ENCODE measurements at regions not wholly inside any gene's neighbourhood (a gene's known extent, or its start where the extent isn't known, plus 50 kb on each side); places are given as distances from the start of the nearest gene placed in this dataset.
A peak's percentile ranks its signal among the peaks of the same experiment; 100 is the strongest.

DNA sequence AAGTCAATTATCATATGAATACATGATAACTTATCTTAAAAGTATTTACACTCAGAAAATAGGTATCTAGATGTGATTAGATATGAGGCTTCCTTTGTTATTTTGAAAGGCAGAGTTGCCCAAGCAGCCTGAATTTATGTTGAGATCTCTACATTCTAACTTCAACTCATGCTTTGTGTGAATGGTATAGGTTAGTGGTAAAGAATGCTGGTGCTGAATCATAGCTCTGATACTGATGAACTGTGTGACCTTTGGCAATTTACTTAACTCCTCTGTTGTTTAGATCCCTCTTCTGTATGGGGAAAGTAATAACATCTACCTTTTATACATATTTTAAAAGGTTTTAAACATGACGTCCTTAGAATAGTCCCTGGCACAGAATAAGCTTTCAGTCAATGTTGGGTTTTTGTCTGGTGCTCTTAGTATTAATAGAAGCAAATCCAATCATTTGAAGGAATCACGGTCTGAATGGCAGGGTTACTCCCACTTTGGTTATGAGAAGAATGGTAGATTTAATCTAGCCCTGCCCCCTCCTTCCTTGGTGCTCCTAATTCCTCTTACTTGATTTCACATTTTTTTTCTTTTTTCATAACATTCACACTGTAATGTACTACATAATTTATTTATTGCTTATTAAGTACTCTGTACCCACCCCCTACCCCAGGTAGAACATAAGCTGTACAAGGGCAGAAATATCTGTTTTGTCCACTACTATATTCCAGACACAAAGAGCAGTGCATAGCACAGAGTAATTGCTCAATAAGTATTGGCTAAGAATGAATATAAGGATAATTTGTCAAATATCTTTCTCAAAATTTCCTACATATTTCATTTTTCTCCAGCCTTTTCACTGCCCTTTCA is 203.3 kb upstream of the KRR1 start:
- DNase-seq, result no peak
- H3K4me2 ChIP-seq, result no peak overlapping the region
- no peak overlapping the region for H3K4me3 ChIP-seq (ENCODE audit: low read depth in 2 of 2, low read length in 1 of 2)
- no peaks in the 10 kb centered on the region for H3K27me3 ChIP-seq (ENCODE audit: insufficient read depth)
- no peak overlapping the region for H3K27ac ChIP-seq (ENCODE audit: low read depth in 2 of 2, low read length in 1 of 2)
- H3K9me2 ChIP-seq, result no peaks in the 10 kb centered on the region
- H4K20me1 ChIP-seq (ENCODE audit: insufficient read depth), result no peaks in the 10 kb centered on the region
- no peak overlapping the region for H3K9ac ChIP-seq
- no peaks in the 10 kb centered on the region for H3K36me3 ChIP-seq (replicated peaks in 1 of 2; ENCODE audit: control insufficient read depth in 1 of 2, insufficient read depth in 2 of 2, low read length in 1 of 2)
- no peaks in the 10 kb centered on the region for H3K9me3 ChIP-seq
- ChIA-PET POLR2A (no interaction called here), CTCF (no interaction called here)
- H2AFZ ChIP-seq (ENCODE audit: low read depth), result no peak overlapping the region
- H3F3A ChIP-seq (replicated peaks; ENCODE audit: insufficient read depth), result peaks cover 5% of the 10 kb centered on the region
- H3K79me2 ChIP-seq (ENCODE audit: insufficient read depth), result no peaks in the 10 kb centered on the region
- H3K4me1 ChIP-seq (ENCODE audit: control insufficient read depth in 1 of 2, insufficient read depth in 2 of 2, low read depth in 1 of 2, low read length in 1 of 2), result peaks cover 3 to 17% of the 10 kb centered on the region in 2 experiments
- WGBS (ENCODE audit: low lambda C conversion rate), result 54% methylated on average over 2 of the region's 2 CpGs
- TF ChIP-seq EZH2phosphoT487 (IDR thresholded peaks at IDR 0.05; ENCODE audit: borderline replicate concordance, low read depth) (no peak), RXRA (IDR thresholded peaks at IDR 0.05; ENCODE audit: borderline replicate concordance, low read depth) (0 out of 2 replicates have a peak, but pooled peaks have one; percentile 43)

DNA sequence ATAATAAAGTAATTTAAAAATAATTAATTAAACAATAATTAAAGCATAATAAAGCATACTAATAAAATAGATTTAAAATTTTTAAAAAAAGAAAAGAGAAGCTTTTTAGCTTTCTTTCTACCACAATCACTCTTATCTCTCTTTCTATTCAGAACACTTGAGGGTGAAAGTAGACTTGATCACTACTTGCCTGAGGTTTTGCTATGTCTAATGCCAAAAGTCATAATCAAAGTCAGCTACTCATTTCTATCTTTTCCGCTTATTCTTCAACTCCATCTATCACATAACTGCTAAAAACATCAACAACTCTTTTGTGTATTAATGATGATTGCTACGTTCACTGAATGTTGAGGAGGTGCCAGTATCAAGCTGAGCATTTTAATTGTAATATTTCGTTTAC is 202.0 kb upstream of the KRR1 start:
- Histone ChIP-seq H3K9ac (no peak overlapping the region), H3F3A (replicated peaks; ENCODE audit: insufficient read depth) (peaks cover 5% of the 10 kb centered on the region), H3K4me2 (no peak overlapping the region), H3K36me3 (replicated peaks in 1 of 2; ENCODE audit: control insufficient read depth in 1 of 2, insufficient read depth in 2 of 2, low read length in 1 of 2) (no peaks in the 10 kb centered on the region), H3K9me3 (no peaks in the 10 kb centered on the region), H3K27ac (ENCODE audit: low read depth in 2 of 2, low read length in 1 of 2) (no peak overlapping the region), H2AFZ (ENCODE audit: low read depth) (no peak overlapping the region), H4K20me1 (ENCODE audit: insufficient read depth) (no peaks in the 10 kb centered on the region), H3K9me2 (no peaks in the 10 kb centered on the region), H3K4me1 (ENCODE audit: control insufficient read depth in 1 of 2, insufficient read depth in 2 of 2, low read depth in 1 of 2, low read length in 1 of 2) (peaks cover 6 to 22% of the 10 kb centered on the region in 2 experiments), H3K27me3 (ENCODE audit: insufficient read depth) (no peaks in the 10 kb centered on the region), H3K79me2 (ENCODE audit: insufficient read depth) (no peaks in the 10 kb centered on the region), H3K4me3 (ENCODE audit: low read depth in 2 of 2, low read length in 1 of 2) (no peak overlapping the region)
- CTCF ChIA-PET, result interaction anchor here (0.7 to 1.0 kb wide), 2 partner anchors 20 to 48 kb away, joined by 3 to 4 read pairs; no protein-coding TSS in a partner anchor
- no peak for TF ChIP-seq FOSL2 (IDR thresholded peaks at IDR 0.05; ENCODE audit: borderline replicate concordance, low read depth)
- TF ChIP-seq EZH2phosphoT487 (IDR thresholded peaks at IDR 0.05; ENCODE audit: borderline replicate concordance, low read depth), result no peak
- TF ChIP-seq POLR2AphosphoS5 (IDR thresholded peaks at IDR 0.05; ENCODE audit: low read depth, low read length), result no peak
- TF ChIP-seq CHD2 (IDR thresholded peaks at IDR 0.05; ENCODE audit: low read length, partially characterized antibody), result no peak
- TF ChIP-seq EP300 (IDR thresholded peaks at IDR 0.05; ENCODE audit: borderline replicate concordance in 1 of 2, low read depth in 1 of 2, low read length in 1 of 2), result no peak
- TF ChIP-seq NFIC (IDR thresholded peaks at IDR 0.05; ENCODE audit: borderline replicate concordance), result no peak
- no peak for TF ChIP-seq ELF1 (IDR thresholded peaks at IDR 0.05)
- no peak for TF ChIP-seq NRF1 (IDR thresholded peaks at IDR 0.05; ENCODE audit: low read depth, low read length)
- TF ChIP-seq GABPA (IDR thresholded peaks at IDR 0.05; ENCODE audit: low read depth), result no peak
- TF ChIP-seq MXI1 (IDR thresholded peaks at IDR 0.05; ENCODE audit: low read depth, low read length), result no peak
- no peak for TF ChIP-seq YY1 (IDR thresholded peaks at IDR 0.05; ENCODE audit: low read depth)
- no peak for TF ChIP-seq RFX5 (IDR thresholded peaks at IDR 0.05; ENCODE audit: low read length)
- no peak for TF ChIP-seq FOXM1 (IDR thresholded peaks at IDR 0.05; ENCODE audit: low read depth)
- TF ChIP-seq TCF12 (IDR thresholded peaks at IDR 0.05), result no peak
- no peak for TF ChIP-seq SMC3 (IDR thresholded peaks at IDR 0.05; ENCODE audit: low read depth, low read length)
- TF ChIP-seq RXRA (IDR thresholded peaks at IDR 0.05; ENCODE audit: borderline replicate concordance, low read depth), result no peak
- TF ChIP-seq, protein P1, sequence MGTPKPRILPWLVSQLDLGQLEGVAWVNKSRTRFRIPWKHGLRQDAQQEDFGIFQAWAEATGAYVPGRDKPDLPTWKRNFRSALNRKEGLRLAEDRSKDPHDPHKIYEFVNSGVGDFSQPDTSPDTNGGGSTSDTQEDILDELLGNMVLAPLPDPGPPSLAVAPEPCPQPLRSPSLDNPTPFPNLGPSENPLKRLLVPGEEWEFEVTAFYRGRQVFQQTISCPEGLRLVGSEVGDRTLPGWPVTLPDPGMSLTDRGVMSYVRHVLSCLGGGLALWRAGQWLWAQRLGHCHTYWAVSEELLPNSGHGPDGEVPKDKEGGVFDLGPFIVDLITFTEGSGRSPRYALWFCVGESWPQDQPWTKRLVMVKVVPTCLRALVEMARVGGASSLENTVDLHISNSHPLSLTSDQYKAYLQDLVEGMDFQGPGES (IDR thresholded peaks at IDR 0.05; ENCODE audit: low read depth, low read length), result no peak
- TF ChIP-seq, protein P2, sequence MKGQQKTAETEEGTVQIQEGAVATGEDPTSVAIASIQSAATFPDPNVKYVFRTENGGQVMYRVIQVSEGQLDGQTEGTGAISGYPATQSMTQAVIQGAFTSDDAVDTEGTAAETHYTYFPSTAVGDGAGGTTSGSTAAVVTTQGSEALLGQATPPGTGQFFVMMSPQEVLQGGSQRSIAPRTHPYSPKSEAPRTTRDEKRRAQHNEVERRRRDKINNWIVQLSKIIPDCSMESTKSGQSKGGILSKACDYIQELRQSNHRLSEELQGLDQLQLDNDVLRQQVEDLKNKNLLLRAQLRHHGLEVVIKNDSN (IDR thresholded peaks at IDR 0.05; ENCODE audit: borderline replicate concordance, low read depth), result no peak
- TF ChIP-seq, protein P3, sequence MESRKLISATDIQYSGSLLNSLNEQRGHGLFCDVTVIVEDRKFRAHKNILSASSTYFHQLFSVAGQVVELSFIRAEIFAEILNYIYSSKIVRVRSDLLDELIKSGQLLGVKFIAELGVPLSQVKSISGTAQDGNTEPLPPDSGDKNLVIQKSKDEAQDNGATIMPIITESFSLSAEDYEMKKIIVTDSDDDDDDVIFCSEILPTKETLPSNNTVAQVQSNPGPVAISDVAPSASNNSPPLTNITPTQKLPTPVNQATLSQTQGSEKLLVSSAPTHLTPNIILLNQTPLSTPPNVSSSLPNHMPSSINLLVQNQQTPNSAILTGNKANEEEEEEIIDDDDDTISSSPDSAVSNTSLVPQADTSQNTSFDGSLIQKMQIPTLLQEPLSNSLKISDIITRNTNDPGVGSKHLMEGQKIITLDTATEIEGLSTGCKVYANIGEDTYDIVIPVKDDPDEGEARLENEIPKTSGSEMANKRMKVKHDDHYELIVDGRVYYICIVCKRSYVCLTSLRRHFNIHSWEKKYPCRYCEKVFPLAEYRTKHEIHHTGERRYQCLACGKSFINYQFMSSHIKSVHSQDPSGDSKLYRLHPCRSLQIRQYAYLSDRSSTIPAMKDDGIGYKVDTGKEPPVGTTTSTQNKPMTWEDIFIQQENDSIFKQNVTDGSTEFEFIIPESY (IDR thresholded peaks at IDR 0.05; ENCODE audit: borderline replicate concordance, low read depth), result no peak
- POLR2A ChIA-PET, result no interaction called here
- WGBS (ENCODE audit: low lambda C conversion rate), result 96% methylated on average over 3 of the region's 3 CpGs
- no peak for DNase-seq
